IPS DF 19.7 (cell line): ENCODE measurements at regions not wholly inside any gene's neighbourhood (a gene's known extent, or its start where the extent isn't known, plus 50 kb on each side); places are given as distances from the start of the nearest gene placed in this dataset.

Source experiments
- DNase-seq: peaks from one replicate; pipeline ENCODE4 v3.0.0-alpha.2; 2013; ENCODE audit warnings: low read depth, low spot score

DNA sequence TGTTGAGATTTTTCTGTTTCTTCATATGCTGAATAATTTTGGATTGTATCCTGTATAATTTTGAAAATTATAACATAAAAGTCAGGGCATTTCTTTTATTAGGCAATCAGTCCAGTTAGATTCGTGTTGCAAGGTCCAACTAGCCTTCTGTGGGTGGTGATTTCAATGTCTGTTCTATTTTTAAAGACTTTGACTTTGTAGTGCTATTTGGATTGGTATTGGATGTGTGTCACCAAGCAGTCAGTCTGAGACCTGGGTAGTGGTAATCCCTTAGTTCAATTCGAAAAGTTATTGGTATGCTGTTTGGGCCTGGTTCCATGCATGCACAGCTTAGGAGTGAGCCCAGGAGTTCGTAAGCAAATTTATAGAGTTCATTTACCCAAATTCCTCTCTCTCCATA lies 82.2 kb downstream of the EPDR1 start:
- DNase-seq = no peak

DNA sequence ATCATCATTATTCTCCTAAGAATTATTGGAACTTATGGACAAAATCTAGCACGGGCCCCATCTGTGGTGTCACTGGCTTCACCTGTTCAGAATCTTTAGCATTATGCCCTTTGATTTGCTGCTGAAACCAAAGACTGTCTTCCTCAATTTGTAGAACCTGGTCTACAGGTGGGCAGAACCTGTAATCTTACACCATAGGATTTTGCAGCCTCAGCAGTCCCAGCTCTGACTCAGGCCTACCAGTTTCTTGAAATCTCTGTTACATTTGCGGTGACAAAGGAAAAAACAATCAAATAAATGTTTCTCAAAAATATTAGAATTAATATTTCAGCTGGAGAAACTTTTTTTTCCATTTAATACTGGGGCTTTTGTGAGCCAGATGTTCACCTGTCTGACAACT lies 86.1 kb downstream of the EPDR1 start:
- no peak for DNase-seq

DNA sequence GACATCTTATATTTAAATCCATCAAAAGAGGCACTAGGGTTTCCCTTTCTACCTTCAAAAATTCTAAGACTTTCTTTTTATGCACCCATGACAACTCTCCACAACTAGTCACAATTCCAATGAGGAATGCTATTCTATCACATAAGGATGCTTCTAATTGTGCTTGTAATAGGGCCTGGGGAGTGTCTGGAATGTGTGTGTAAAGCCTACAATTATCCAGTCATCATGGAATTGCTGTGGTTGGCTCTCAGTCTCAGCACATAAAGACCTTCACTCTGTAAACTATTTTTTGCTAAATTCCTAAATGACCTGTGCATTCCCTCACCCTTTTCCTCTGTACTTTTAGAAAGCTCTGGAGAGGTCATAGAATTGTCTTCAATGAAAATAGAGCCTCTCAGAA lies 86.7 kb downstream of the EPDR1 start:
- no peak for DNase-seq

DNA sequence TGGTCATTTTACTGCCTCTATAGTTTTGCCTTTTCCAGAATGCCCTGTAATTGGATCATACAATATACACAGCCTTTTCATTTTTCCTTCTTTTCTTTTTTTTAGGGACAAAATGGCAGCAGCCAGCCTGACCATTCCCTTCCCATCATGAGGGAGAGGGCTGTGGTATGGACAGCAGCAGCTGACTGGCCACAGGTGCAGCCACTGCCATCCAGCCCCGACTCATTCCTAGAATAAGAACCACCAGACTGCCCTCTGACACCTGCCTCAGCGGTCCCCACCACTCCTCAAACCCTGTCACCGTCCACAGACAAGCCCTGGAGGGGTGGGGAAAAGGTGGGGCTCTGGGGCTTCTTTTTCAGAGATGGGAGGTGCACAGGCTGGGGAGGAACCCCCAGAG lies 92.8 kb downstream of the EPDR1 start:
- DNase-seq = no peak

DNA sequence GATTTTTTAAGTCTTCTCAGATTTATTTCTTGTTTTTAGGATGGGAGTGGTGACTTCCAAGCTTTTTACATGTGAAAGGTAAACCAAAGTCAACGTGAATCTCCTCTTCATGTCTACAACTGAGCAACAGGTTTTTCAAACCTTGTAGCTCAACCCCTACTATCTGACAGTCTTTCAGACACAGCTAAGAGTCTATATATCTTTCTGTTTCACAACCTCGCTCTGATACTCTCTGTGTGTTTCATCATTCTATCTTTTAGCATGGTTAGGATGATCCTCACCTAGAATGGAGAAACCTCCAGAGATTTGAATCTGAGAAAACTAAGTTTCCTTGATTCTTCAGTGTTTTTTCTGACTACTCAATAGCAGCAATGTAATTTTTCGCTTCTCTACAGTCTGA lies 96.1 kb downstream of the EPDR1 start:
- DNase-seq = no peak

GRCh38 chr7:38017320-38017719 lies 96.9 kb downstream of the EPDR1 start:
- no peak for DNase-seq

DNA sequence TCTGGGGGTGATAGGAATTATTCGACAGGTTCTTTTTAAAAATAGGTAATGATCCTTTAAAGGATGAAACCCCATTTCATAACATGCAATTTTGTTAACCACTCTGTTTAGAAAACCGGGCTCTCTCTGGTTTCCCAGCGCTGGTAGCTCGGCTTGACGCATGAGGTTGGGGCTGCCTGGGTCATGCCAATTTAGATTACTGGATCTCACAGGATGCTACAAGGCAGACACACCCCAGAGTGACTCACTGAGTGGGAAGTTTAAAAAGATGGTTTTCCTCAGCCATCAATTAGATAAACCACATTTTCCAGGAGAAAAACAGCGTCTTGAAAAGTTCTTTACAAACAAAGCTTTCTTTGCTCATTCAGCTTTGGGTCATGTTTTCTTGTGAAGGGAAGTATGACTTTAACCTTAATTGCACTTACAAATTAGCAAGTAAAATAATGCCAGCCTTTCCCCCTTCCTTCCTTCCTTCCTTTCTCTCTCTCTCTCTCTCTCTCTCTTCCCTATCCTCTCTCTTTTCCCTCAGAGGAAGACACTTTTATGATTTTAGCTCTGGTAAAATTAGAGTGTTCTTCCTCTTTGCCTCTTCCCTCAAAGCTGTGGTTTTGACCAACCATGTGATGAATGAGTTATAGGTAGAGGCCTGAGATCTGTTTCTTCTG lies 99.8 kb downstream of the EPDR1 start:
- no peak for DNase-seq

GRCh38 chr7:38021892-38022291 lies 101.5 kb downstream of the EPDR1 start:
- DNase-seq = no peak

DNA sequence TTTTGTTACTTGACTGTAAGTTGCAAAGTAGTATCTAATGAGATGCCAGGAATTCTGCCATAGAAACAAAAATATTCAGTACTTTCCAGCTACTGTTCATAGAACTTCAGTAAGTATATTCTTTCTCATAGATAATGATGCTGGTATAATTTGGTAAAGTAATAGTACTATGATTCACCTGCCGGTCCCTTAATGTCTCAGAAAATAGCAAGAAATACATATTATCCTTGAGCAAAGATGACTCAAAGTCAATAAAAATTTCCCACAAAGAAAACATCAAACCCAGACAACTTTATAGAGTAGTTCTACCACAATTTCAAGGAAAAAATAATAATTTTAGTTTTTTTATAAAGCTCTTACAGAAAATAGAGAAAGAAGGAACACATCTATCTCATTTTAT lies 105.4 kb downstream of the EPDR1 start:
- no peak for DNase-seq

- DNase-seq = no peak
Observed at GRCh38 chr7:38027884-38028455, 107.5 kb downstream of the EPDR1 start.

DNA sequence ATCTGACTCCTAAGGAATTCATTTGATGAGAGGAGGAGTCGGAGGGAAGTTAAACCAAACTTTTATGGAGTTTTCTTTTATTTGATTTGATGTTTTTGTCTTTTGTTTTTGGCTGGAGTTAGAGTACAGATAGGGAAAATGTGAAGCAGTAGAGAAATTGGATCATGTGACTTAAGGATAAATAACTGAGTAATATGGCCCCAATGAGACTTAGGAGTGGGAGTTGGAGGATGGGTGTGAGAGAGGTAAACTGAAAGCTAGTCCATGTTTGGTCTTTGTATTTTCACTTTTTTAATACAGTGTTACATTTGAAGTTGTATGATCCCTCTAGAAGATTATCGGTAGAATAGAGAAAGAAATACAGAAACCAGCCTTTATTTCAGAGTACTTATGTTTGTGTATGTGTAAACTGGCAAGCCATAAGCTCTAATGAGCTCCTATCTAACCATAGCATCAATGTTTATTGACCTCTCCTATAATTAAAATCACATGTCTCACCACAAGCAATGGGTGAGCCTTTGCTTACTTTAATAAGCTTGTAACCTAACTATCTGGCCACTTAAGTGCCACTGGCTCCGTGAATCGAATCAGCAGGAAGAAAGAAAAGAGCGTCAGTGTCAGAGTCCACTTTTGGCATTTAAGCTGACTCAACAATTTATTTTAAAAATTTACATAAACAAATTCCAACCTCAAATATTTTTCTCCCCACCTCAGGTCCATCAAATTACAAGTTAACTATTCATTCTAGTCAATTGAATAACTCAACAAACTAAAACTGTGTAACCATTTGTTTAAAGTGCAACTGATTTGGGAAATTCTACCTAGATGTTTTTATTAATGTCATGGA lies 113.8 kb downstream of the EPDR1 start:
- no peak for DNase-seq

DNA sequence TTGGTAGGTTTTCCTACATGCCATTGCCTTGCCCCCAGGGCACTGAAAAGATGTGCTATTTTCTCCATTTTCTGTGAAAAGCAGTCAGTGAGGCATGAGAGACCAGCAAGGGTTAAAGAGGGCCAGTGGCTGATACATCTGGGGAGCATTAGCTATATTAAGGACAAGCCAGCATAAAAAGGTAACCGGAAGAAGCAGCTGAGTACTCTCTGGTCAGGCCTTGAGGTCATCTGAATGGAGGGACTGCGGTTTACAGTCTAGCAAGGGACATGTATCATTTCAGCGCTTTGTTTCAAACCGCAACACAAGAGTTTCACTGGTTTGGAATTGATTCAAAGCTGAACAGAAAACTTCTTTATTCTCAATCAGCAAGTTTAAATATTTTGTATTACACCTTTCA lies 120.4 kb downstream of the EPDR1 start:
- no peak for DNase-seq

- DNase-seq = no peak
Observed at GRCh38 chr7:38049679-38050078, 128.4 kb upstream of the STARD3NL start.

DNA sequence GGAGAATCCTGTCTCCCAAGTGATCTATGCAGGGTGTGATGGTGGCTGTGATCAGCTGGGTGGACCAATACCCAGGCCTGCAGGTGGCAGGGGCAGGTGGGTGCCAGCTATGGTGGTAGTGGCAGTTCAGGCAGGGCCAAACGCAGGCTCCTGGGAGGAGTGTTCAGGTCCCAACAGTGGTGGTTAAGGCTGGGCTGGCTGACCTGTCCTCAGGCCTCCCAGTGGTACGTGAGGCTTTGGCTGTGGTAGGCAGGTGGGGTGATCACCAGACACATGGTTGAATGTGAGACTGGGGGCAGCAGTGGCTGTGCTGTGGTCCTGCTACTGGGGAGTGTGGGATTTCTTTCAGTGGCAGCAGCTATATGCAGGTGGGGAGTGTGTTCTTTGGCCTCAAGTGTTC lies 126.7 kb upstream of the STARD3NL start:
- no peak for DNase-seq

GRCh38 chr7:38051786-38052185 lies 126.3 kb upstream of the STARD3NL start:
- DNase-seq = no peak

GRCh38 chr7:38052786-38053185 lies 125.3 kb upstream of the STARD3NL start:
- DNase-seq = no peak

- DNase-seq = no peak
Observed at GRCh38 chr7:38054199-38054598, 123.8 kb upstream of the STARD3NL start.

- no peak for DNase-seq
Observed at GRCh38 chr7:38057829-38058228, 120.2 kb upstream of the STARD3NL start.

DNA sequence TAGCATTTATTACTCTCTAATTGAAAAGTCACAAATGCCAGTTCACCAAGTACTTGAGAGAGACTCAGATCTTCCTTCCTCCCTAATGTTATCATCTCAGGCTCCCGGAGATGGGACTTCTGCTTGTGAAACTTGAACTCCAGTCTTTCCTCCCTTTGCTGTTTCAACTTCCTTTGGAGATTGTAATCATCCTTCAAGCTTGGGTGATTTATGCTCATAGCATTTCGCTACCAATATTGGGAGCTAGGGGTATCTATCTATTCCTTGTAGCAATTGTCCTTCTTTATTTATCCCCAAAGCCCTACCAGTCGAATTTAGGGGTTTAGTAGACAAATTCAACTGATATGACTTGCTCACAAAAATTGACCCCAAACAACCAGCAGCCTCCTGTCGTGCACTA lies 117.9 kb upstream of the STARD3NL start:
- no peak for DNase-seq

GRCh38 chr7:38060637-38061036 lies 117.4 kb upstream of the STARD3NL start:
- DNase-seq = no peak

DNA sequence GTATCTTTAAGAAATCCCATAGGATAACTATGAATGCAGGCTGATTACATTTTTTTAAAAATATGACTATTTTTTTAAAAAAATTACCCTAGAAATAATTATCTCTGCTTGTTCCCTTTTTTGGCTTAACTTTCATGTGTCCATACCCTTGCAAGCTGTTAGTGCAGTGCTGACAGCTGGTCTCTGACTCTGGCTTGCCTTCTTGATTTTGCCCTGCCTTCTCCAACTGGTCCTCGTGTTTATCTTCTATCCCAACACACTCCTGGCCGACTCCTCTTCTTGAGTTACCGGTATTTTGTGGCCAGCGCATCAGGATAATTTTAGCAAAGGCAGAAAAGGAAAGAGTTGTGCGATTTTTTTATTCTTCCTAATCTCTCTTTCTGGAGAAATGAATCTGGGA lies 111.7 kb upstream of the STARD3NL start:
- DNase-seq = no peak

- no peak for DNase-seq
Observed at GRCh38 chr7:38068461-38068860, 109.6 kb upstream of the STARD3NL start.

DNA sequence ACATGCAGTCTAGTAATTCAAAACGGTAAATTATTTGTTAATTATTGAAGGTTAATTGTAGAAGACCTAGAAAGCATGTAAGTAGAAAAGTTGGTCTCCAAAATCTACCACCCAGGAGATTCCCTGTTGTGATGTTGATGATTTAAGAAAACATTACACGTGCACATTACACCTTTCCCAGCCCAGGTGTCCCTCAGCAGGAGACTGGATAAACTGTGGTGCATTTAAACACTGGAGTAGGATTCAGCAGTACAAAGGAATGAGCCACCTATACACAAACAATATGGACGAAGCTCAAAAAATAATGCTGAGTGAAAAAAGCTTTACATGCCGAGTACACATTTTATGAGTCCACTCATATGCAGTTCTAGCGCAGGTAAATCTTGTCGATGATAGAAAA lies 109.0 kb upstream of the STARD3NL start:
- no peak for DNase-seq
